ENCODE measurements at regions not wholly inside any gene's neighbourhood (a gene's known extent, or its start where the extent isn't known, plus 50 kb on each side); places are given as distances from the start of the nearest gene placed in this dataset.

GRCh38 chr6:45718871-45719270 is 296.8 kb downstream of the CLIC5 start:
- no peaks in the 10 kb centered on the region for H3K36me3 Mint-ChIP-seq (ENCODE audit: low read depth)
- H3K9me3 Mint-ChIP-seq: no peaks in the 10 kb centered on the region
- no peak for ATAC-seq (replicated peaks)
- peaks cover 19% of the 10 kb centered on the region for H3K4me1 Mint-ChIP-seq
- H3K27me3 Mint-ChIP-seq: no peaks in the 10 kb centered on the region
- H3K27ac Mint-ChIP-seq: peak overlapping the region; percentile 8
- no peak overlapping the region for H3K4me3 Mint-ChIP-seq

DNA sequence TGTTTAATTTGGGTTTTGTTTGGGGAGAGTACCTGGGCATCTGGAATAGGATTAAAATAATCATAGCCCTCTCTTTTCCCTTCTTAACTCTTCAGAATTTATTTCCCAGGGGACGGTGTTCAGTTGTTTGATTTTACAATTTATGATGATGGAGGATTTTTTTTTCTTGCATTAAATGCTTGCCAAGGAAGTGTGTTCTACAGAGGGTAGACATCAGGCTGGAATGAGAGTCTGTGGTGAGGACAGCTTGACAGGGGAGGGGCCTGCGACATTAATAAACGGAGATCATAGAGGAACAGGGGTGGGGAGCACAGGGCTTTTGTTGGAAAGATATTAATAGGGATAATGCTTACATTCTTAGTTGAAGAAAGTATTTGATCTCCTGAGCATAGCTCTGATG is 297.5 kb downstream of the CLIC5 start:
- no peaks in the 10 kb centered on the region for H3K9me3 Mint-ChIP-seq
- ATAC-seq (replicated peaks): no peak
- peaks cover 21% of the 10 kb centered on the region for H3K4me1 Mint-ChIP-seq
- no peak overlapping the region for H3K27ac Mint-ChIP-seq
- H3K4me3 Mint-ChIP-seq: no peak overlapping the region
- no peaks in the 10 kb centered on the region for H3K27me3 Mint-ChIP-seq
- H3K36me3 Mint-ChIP-seq (ENCODE audit: low read depth): no peaks in the 10 kb centered on the region

- ATAC-seq (replicated peaks): no peak
- Mint-ChIP-seq H3K4me1 (peaks cover 23% of the 10 kb centered on the region), H3K36me3 (ENCODE audit: low read depth) (no peaks in the 10 kb centered on the region), H3K4me3 (no peak overlapping the region), H3K27ac (no peak overlapping the region), H3K9me3 (no peaks in the 10 kb centered on the region), H3K27me3 (no peaks in the 10 kb centered on the region)
Measured at GRCh38 chr6:45717715-45718114, 297.9 kb downstream of the CLIC5 start.

- Mint-ChIP-seq H3K27me3 (no peaks in the 10 kb centered on the region), H3K4me1 (peaks cover 27% of the 10 kb centered on the region), H3K4me3 (no peak overlapping the region), H3K9me3 (no peaks in the 10 kb centered on the region), H3K36me3 (ENCODE audit: low read depth) (no peaks in the 10 kb centered on the region), H3K27ac (no peak overlapping the region)
- ATAC-seq (replicated peaks): no peak
Measured at GRCh38 chr6:45717027-45717426, 298.6 kb downstream of the CLIC5 start.

DNA sequence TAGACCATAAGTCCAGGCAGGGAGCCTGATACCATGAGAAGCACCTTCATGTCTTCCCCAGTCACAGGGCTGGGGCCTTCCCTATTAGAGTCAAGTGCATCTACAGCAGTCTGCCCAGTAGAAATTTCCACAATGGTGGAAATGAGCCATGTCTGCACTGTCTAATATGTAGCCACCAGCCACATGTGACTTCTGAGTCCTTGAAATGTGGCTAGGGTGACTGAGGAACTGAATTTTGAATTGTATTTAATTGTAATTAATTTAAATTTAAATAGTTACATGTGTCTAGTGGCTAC is 300.2 kb downstream of the CLIC5 start:
- Mint-ChIP-seq H3K4me1 (peaks cover 34% of the 10 kb centered on the region), H3K27ac (peak overlapping the region; percentile 92), H3K36me3 (ENCODE audit: low read depth) (no peaks in the 10 kb centered on the region), H3K4me3 (peak overlapping the region; percentile 74), H3K9me3 (no peaks in the 10 kb centered on the region), H3K27me3 (no peaks in the 10 kb centered on the region)
- ATAC-seq (replicated peaks): peak; percentile 41

DNA sequence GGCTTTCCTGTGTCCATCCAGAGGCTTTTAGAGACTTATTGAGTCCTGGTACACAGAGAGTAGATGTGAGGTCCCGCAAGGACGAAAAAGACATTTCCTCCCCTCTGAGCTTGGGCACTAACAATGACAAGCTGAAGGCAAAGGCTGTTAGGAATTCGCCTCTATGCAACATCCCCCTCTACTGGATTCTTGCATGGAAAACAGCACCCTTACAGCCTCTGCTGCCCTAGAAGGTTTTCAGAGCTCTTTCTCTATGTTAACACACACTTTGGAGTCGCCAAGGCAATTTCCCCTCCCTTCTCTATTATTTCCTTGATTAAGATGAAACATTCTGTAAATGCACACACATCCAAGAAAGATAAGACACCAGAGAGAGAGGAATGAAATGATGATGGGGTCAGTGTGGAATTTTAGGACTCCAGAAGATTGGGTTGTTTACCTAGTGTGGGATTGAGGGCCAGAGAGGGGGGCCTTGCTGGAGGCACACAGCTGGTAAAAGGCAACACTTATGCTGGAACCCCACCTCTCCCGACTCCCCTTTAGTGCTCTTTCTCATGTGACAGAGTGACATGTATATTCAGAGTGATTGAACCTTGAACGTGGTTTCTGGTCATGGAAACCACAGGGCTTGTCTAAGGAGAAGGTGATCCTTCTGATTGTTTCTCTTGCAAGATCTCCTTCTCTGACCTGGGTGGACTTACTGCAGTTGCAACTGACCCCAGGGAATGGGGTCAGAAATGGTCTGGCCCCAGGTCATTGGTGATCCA is 300.7 kb downstream of the CLIC5 start:
- peak; percentile 24 for ATAC-seq (replicated peaks)
- H3K27ac Mint-ChIP-seq: peak overlapping the region; percentile 92
- peaks cover under 1% of the 10 kb centered on the region for H3K9me3 Mint-ChIP-seq
- no peaks in the 10 kb centered on the region for H3K27me3 Mint-ChIP-seq
- H3K4me3 Mint-ChIP-seq: peak overlapping the region; percentile 74
- no peaks in the 10 kb centered on the region for H3K36me3 Mint-ChIP-seq (ENCODE audit: low read depth)
- H3K4me1 Mint-ChIP-seq: peaks cover 34% of the 10 kb centered on the region

DNA sequence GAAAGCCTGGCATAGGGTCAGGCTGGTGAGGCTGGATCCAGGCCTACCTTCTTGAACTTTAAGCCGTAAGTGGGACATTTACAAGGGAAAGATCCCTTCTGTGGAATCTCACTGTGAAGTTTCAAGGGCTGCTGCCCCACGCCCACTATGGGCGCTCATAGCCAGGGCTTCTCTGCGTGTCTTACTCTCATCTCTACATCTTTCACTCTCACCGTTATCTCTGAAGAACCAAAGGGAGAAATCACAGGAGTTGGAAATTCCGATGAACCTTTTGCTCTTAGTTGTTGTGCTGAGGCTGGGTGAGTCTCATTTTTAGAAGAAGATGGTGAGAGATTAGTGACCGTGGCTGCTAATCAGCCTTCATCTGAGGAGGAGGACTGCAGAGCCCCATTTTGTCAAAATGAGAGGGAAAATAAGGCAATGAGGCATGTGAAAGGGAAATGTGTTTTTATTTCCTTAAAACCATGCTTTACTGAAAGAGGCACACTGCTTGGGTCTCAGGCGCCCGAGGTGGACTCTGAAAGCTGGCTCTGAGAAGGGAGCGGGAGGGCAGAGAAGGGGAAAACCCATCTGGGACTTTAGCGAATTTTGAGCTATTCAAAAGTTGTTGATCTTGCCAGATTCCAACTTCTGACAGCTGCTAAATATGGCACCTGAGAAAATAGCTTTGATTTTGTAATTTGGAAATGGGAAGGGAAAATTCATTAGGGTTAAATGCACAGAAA is 301.5 kb downstream of the CLIC5 start:
- Mint-ChIP-seq H3K9me3 (peaks cover 3% of the 10 kb centered on the region), H3K27ac (peak overlapping the region; percentile 92), H3K27me3 (no peaks in the 10 kb centered on the region), H3K4me3 (peak overlapping the region; percentile 74), H3K4me1 (peaks cover 39% of the 10 kb centered on the region), H3K36me3 (ENCODE audit: low read depth) (no peaks in the 10 kb centered on the region)
- ATAC-seq (replicated peaks): peak; percentile 22

All from activated T-helper 17 cell treated with anti-CD3 and anti-CD28 coated beads, Interleukin-2, amount 50 U/mL, for 72 hours (primary cell).